Sigmoid colon (tissue), 6 donors: ENCODE measurements at regions not wholly inside any gene's neighbourhood (a gene's known extent, or its start where the extent isn't known, plus 50 kb on each side); places are given as distances from the start of the nearest gene placed in this dataset.

Experiments
- DNase-seq: peaks from one replicate; pipeline ENCODE4 v3.0.0-alpha.2; 2019
- H3K27ac ChIP-seq, 4 donors: fragments of 200-600 bp; sonication (generic); one replicate each; pipeline ENCODE4 v1.5.1; 2016 to 2019; ENCODE audit warnings: mild to moderate bottlenecking in 1 of 4
- H3K27me3 ChIP-seq, 3 donors: fragments of 200-600 bp; sonication (generic); one replicate each; pipeline ENCODE4 v1.5.1; 2019; ENCODE audit warnings: mild to moderate bottlenecking in 1 of 3
- H3K36me3 ChIP-seq, 4 donors: fragments of 200-600 bp; sonication (generic); one replicate each; pipeline ENCODE4 v1.5.1; 2016 to 2019
- H3K4me1 ChIP-seq, 4 donors: fragments of 200-600 bp; sonication (generic); one replicate each; pipeline ENCODE4 v1.5.1; 2017 to 2019
- H3K4me3 ChIP-seq, 4 donors: fragments of 200-600 bp; sonication (generic); one replicate each; pipeline ENCODE4 v1.5.1; 2017 to 2019; ENCODE audit warnings: mild to moderate bottlenecking in 2 of 4, moderate library complexity in 1 of 4
- H3K9me3 ChIP-seq, 4 donors: fragments of 200-600 bp in 3 of 4; sonication (generic) in 3 of 4; one replicate each; pipeline versions ENCODE4 v1.5.1 to v1.6.1; 2013 to 2019
- EP300 ChIP-seq, 4 donors: sonication (generic); formaldehyde crosslinking; IDR thresholded peaks; one replicate each; pipeline ENCODE4 v1.6.1; 2017; ENCODE audit warnings: antibody characterized with exemption in 4 of 4
- POLR2A ChIP-seq, 2 donors: fragments of 450-650 bp; IDR thresholded peaks; one replicate each; pipeline ENCODE4 v1.6.1; 2016; ENCODE audit warnings: antibody characterized with exemption in 2 of 2, mild to moderate bottlenecking in 2 of 2, moderate library complexity in 2 of 2
- POLR2AphosphoS5 ChIP-seq, 4 donors: sonication (generic); formaldehyde crosslinking; IDR thresholded peaks; one replicate each; pipeline ENCODE4 v1.6.1; 2017; ENCODE audit warnings: antibody characterized with exemption in 4 of 4
- WGBS, 2 donors: extraction: QIAGEN DNeasy Blood & Tissue Kit; methylation state at CpG; one replicate each; pipeline ENCODE4 v1.1.7; 2013; 5-methylcytosine and 5-hydroxymethylcytosine counted together
- intact Hi-C: fragments of 100-400 bp; cut with DNase I; formaldehyde crosslinking; loops from one replicate; pipeline ENCODE4 v1.15.1; 2023
- TF ChIP-seq, protein P1 (sequence below), 4 experiments: fragments of 450-650 bp in 3 of 4; fragments of 200-600 bp in 1 of 4; IDR thresholded peaks; one replicate each; pipeline ENCODE4 v1.5.1; 2016 to 2019; ENCODE audit warnings: antibody characterized with exemption in 4 of 4, mild to moderate bottlenecking in 3 of 4, moderate library complexity in 2 of 4
- donor health status: healthy with polysubstance abuse.
- donor health status: healthy.

DNA sequence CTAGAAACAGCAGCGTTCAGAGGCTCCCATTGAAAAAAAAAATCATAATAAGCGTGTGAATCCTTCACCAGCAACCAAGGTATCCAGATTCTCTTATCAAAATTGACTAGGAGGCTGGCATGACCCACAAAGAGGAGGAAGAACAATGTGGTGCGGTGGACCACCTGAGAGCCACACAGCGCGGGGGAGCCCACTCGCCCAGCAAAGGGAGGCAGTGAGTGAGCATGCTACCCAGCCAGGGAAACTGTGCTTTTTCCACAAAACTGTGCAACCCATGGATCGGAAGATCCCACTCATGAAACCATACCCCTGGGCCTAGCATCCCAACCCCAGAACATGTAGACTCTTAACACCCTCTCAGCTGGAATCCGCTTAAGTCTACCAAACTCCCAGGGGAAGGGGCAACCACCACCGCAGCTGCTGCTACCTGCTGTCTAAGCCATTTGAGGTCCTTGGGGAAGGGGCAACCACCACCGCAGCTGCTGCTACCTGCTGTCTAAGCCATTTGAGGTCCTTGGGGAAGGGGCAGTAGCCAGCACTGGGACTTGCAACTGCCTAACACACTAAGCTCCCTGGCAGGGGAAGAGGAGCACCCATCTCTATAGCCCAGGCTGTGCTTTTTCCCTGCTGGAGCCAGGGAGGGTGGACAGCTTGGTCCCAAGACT is 102.8 kb upstream of the CLDN18 start:
- no peak for TF ChIP-seq POLR2A (IDR thresholded peaks at IDR 0.05)
- TF ChIP-seq, protein P1, sequence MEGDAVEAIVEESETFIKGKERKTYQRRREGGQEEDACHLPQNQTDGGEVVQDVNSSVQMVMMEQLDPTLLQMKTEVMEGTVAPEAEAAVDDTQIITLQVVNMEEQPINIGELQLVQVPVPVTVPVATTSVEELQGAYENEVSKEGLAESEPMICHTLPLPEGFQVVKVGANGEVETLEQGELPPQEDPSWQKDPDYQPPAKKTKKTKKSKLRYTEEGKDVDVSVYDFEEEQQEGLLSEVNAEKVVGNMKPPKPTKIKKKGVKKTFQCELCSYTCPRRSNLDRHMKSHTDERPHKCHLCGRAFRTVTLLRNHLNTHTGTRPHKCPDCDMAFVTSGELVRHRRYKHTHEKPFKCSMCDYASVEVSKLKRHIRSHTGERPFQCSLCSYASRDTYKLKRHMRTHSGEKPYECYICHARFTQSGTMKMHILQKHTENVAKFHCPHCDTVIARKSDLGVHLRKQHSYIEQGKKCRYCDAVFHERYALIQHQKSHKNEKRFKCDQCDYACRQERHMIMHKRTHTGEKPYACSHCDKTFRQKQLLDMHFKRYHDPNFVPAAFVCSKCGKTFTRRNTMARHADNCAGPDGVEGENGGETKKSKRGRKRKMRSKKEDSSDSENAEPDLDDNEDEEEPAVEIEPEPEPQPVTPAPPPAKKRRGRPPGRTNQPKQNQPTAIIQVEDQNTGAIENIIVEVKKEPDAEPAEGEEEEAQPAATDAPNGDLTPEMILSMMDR (IDR thresholded peaks at IDR 0.05): no peak
- no peak for TF ChIP-seq EP300 (IDR thresholded peaks at IDR 0.05)
- no peak for TF ChIP-seq POLR2AphosphoS5 (IDR thresholded peaks at IDR 0.05)

DNA sequence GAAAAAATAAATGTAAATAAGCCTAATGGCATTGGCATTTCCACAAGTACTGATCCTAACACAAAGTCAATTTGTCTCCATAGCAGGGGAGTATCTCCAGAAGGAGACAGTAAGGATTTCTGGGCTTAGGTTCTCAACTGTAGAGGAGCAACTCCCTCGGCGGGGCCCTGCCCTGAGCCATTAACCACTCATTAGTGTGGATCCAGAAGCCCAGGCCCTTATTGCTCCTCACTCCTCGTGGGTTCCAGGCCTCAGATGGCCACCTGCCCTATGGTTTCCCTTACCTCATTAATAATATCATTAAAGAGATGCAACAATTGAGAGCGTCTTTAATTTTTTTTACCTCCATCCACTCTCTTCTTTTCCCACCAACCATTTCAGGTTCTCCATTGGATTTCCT is 85.3 kb upstream of the CLDN18 start:
- DNase-seq: no peak
- WGBS, 2 donors: 67 to 75% methylated on average over 4 of the region's 4 CpGs
- intact Hi-C loops: no loop called here
- Histone ChIP-seq H3K4me1 (no peaks in the 10 kb centered on the region), H3K27ac (no peak overlapping the region), H3K4me3 (no peak overlapping the region), H3K9me3 (no peaks in the 10 kb centered on the region), H3K27me3 (no peaks in the 10 kb centered on the region), H3K36me3 (no peaks in the 10 kb centered on the region)
- no peak for TF ChIP-seq POLR2AphosphoS5 (IDR thresholded peaks at IDR 0.05)
- TF ChIP-seq, protein P1 (IDR thresholded peaks at IDR 0.05): no peak
- no peak for TF ChIP-seq EP300 (IDR thresholded peaks at IDR 0.05)
- no peak for TF ChIP-seq POLR2A (IDR thresholded peaks at IDR 0.05)

More for the DNA sequence above, 102.8 kb upstream of the CLDN18 start:
- no peaks in the 10 kb centered on the region for H3K4me1 ChIP-seq
- intact Hi-C loops: no loop called here
- no peaks in the 10 kb centered on the region for H3K27me3 ChIP-seq
- DNase-seq: no peak
- H3K4me3 ChIP-seq: no peak overlapping the region
- no peak overlapping the region for H3K27ac ChIP-seq
- WGBS, 2 donors: 92 to 94% methylated on average over 10 of the region's 10 CpGs
- no peaks in the 10 kb centered on the region for H3K36me3 ChIP-seq
- H3K9me3 ChIP-seq: peaks cover 0 to 7% (median 0%) of the 10 kb centered on the region in 4 donors

DNA sequence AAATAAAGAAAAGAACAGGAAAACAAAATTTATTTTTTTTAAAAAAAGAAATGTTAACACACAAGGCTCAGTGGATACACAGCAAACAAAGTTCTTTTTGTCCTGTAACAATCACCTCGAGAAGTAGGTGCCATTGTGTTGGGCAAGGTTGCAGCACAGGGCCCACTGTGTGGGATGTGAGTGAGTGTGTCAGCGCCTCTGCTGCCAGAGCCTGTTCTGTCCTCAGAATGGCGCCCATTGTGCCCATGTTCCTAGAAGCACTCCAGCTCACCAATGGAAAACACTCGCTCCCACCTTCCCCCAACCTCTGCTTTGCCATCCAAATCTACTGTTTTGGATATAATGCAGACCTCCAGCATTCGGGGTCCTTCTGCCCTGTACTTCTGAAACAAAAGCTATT is 84.9 kb upstream of the CLDN18 start:
- intact Hi-C loops: no loop called here
- no peak for TF ChIP-seq EP300 (IDR thresholded peaks at IDR 0.05)
- TF ChIP-seq POLR2AphosphoS5 (IDR thresholded peaks at IDR 0.05): no peak
- TF ChIP-seq, protein P1 (IDR thresholded peaks at IDR 0.05): no peak
- no peak for TF ChIP-seq POLR2A (IDR thresholded peaks at IDR 0.05)
- no peak for DNase-seq

DNA sequence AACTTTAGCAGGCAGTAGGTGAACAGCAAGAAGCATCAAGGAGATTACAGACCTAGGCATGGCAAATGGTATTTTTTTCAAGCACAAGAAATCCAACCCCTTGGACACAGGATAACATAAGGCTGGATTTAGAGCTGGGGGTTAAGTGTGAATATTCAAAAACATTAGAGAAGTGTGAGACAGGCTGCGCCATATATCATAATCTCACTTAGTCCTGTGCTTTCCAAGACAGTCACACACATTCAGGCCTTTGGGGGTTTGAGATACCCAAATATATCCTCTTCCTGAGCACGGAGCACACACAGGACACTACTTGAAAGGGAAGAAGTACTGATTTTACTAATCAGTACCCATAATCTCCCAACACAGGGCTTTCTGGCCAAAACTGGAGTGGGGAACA is 83.0 kb upstream of the CLDN18 start:
- Histone ChIP-seq H3K36me3 (no peaks in the 10 kb centered on the region), H3K9me3 (no peaks in the 10 kb centered on the region), H3K4me1 (no peaks in the 10 kb centered on the region), H3K27ac (no peak overlapping the region), H3K27me3 (no peaks in the 10 kb centered on the region), H3K4me3 (no peak overlapping the region)
- TF ChIP-seq, protein P1 (IDR thresholded peaks at IDR 0.05): no peak
- TF ChIP-seq POLR2A (IDR thresholded peaks at IDR 0.05): no peak
- 78 to 79% methylated on average over 2 of the region's 2 CpGs for WGBS, 2 donors
- intact Hi-C loops: no loop called here
- DNase-seq: no peak

More for the DNA sequence above, 84.9 kb upstream of the CLDN18 start:
- Histone ChIP-seq H3K27me3 (no peaks in the 10 kb centered on the region), H3K4me1 (no peaks in the 10 kb centered on the region), H3K9me3 (no peaks in the 10 kb centered on the region), H3K27ac (no peak overlapping the region), H3K36me3 (no peaks in the 10 kb centered on the region), H3K4me3 (no peak overlapping the region)
- 77 to 83% methylated on average over 5 of the region's 5 CpGs for WGBS, 2 donors

DNA sequence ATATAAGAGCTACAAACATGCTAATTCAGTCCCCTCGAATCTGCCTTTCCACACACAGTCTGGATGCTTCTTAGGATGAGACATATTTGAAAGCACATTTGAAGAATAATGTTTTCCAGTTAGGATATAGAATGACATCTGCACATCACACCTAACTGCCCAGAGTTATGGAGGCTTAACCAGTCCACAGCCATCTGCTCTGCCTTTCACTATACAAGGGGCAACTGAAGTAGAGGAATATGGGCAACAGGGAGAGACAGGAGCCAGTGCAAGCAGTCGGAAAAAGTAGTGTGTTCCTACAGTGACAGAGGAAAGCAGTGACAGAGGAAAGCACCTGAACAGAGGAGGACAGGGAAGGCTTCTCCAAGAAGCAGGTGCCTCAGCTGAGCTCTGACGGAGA is 79.0 kb upstream of the CLDN18 start:
- intact Hi-C loops: no loop called here
- Histone ChIP-seq H3K9me3 (no peaks in the 10 kb centered on the region), H3K4me3 (no peak overlapping the region), H3K4me1 (no peaks in the 10 kb centered on the region), H3K27ac (no peak overlapping the region), H3K27me3 (no peaks in the 10 kb centered on the region), H3K36me3 (no peaks in the 10 kb centered on the region)
- no peak for DNase-seq
- TF ChIP-seq POLR2A (IDR thresholded peaks at IDR 0.05): no peak
- no peak for TF ChIP-seq POLR2AphosphoS5 (IDR thresholded peaks at IDR 0.05)
- no peak for TF ChIP-seq EP300 (IDR thresholded peaks at IDR 0.05)
- TF ChIP-seq, protein P1 (IDR thresholded peaks at IDR 0.05): no peak
- 58 to 78% methylated on average over 3 of the region's 3 CpGs for WGBS, 2 donors
